GM19328 (cell line): ENCODE measurements at regions not wholly inside any gene's neighbourhood (a gene's known extent, or its start where the extent isn't known, plus 50 kb on each side); places are given as distances from the start of the nearest gene placed in this dataset.
"Not testable (repeated sequence)": the region's sequence is repeated elsewhere in the genome, so short reads cannot be mapped to it uniquely, and the experiment has no call there.

ENCODE experiments used
- ATAC-seq: cut with Tn5 transposase; IDR thresholded peaks from one replicate; pipeline ENCODE4 v1.9.1; 2021; ENCODE audit warnings: mild to moderate bottlenecking, moderate library complexity; ENCODE audit not compliant: unreplicated experiment

DNA sequence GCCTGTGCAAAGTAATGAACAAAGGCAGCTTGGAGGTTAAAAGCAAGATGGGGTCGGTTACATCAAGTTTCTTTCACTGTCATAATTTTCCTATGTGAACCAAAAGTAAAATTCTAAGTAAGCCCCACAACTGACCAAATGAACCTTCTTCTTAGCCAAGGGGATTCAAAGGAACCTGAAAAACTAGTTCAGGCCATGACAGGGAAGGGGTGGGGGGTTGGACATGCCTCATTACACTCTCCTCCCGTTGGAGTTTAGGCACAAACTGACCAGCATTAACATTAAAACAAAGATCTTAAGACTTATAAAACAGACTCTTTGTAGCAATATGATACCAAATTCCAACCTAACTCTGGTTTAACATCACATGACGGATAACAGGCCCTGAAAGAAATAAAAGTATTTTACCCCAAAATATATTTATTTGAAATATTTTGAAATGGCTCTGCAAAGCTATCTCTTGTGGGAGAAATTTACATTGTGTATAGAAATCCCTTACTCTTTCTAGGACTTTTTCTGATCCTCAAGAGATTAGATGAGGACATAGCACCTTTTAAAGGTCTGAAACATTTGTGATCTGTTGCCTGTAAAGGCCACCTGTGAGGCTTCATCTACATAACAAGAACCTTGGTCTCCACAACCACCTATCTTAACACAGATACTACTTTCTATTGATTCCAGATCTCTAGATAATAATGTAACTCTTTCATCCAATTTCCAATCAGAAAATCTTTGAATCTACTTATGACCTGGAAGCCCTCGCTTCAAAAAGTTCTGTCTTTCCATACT lies 1829.0 kb upstream of the MIR17HG start:
- no peak for ATAC-seq

DNA sequence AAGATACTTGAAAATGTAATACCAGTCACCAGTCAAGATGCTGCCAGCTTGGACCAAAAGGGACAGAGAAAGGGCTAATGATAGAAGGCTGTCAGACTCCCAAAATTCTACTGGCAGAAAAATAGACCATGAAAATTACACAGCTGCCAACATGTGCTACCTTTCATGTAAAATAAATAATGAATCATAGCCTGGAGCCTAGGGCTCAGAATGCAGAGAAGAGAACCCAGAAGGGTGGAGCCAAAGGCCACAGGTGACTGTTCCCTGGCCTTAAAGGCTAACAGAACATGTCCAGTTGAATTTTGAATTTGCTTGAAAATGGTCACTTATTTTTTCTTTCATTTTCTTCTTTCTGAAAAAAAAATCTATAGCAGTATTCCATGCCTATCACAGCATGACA lies 1827.0 kb upstream of the MIR17HG start:
- no peak for ATAC-seq

DNA sequence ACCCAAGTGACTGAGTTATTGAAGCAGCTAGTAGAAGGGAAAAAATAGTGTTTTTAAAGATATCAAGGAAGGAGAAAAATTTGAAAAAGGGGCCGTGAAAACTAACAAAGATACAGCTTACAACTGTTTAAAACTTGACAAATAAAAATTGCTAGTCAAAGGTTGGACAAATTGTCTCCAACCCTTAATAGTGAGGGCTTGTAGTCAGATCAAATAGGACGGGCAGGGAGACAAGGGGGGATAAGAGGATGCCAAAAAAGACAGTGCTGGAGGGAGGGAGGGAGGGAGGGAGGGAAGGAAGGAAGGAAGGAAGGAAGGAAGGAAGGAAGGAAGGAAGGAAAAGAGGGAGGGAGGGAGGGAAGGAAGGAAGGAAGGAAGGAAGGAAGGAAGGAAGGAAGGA lies 1825.8 kb upstream of the MIR17HG start:
- ATAC-seq = not testable (repeated sequence)

- no peak for ATAC-seq
These were observed 1806.1 kb upstream of the MIR17HG start for GRCh38 chr13:89541091-89542030.

DNA sequence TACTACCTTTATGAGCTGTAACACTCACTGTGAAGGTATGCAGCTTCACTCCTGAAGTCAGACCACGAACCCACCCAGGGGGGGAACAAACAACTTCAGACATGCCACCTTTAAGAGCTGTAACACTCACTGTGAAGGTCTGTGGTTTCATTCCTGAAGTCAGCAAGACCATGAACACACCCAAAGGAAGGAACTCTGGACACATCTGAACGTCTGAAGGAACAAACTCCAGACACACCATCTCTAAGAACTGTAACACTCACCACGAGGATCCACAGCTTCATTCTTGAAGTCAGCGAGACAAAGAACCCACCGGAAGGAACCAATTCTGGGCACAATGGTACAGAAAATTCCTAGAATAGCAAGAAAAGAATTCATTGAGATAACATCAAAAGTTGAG lies 1796.5 kb upstream of the MIR17HG start:
- no peak for ATAC-seq

DNA sequence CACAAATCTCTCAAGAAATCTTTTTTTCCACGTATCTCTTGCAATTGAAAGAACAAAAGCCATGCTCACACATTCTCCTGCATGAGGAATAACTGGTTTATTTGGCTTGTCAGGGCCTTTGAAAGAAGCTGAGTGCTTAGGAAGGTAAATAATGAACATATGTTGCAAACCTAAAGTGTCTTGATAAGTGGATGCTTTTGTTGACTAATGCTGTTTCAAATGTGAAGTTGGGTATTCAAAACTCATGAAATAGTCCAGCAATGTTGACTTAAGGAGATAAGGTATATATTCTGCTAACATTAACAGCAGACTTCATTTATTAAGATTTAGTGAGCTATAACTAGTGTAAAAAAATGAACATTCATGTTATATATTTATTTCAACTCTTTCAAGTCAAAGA lies 1792.7 kb upstream of the MIR17HG start:
- no peak for ATAC-seq

DNA sequence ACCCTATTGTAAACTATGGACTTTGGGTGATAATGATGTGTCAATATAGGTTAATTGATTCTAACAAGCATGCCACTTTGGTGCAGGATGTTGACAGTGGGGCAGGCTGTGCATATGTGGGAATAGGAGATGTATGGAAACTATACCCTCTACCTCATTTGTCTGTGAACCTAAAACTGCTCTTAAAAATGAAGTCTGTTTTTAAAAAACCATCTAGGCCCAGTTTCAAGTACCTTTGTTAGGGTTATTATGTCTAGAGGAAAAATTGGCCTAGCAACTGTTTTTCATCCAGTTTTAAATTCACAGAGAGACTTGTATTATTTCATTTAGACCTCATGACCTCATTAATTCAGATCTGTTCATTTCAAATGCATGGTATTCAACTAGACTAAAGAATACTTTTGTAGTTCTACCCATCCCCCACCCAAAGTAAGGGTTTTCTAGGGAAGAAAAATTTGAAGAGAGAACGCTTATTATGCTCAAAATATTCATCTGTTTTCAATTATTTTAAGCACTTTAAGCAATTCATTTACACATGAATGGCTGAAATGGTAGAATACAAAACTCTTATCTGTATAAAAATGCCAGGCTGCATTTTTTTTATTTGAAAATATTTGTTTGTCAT lies 1781.9 kb upstream of the MIR17HG start:
- ATAC-seq = no peak

GRCh38 chr13:89567025-89567424 lies 1780.5 kb upstream of the MIR17HG start:
- no peak for ATAC-seq

- ATAC-seq = no peak
These were observed 1779.2 kb upstream of the MIR17HG start for GRCh38 chr13:89568276-89568675.

DNA sequence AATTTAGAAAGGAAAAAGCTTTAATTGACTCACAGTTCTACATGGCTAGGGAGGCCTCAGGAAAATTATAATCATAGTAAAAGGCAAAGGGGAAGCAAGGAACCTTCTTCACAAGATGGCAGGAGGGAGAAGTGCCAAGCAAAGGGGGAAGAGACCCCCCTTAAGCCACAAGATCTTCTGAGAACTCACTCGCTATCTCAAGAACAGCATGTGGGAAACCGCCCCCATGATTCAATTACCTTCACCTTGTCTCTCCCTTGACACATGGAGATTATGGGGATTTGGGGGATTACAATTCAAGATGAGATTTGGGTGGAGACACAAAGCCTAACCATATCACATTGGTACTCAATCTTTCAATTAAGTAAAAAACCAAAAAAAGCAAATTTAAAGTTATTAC lies 1778.7 kb upstream of the MIR17HG start:
- ATAC-seq = no peak

DNA sequence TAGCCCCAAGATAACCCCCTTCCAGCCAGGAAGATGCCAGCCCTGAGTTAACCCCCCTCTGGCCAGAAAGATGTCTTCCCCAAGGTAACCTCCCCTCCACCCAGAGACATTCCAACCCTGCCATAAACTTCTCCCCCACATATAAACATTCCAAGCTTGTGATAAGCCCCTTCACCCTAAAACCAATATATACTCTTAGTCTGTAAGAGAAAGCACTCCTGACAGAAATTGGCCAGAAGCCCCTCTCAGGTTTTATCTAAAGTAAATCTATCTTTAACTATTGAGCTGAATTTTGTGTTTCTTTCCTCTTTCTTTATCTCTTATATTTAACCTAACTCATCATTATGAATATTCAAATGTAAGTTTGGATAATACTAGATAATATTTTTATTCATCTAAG lies 1775.8 kb upstream of the MIR17HG start:
- no peak for ATAC-seq

- ATAC-seq = no peak
These were observed 1773.4 kb upstream of the MIR17HG start for GRCh38 chr13:89574077-89574476.

DNA sequence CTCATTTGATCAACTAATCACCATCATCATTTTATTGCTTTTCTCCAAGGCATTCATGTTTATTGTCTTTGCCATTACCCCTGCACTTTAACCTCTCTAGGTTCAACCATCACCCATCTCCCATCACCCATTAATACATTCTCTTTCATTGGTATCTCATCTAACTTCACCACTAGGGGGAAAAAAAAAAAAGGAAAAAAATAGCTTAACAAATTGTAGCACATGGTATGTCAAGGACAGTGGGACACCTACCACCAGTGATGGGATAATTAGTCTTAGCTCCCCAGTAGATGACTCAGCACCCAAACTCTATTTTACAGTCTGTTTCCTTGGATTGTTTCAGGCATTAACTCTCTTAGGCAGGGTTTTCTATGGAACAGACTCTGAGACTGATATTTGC lies 1770.2 kb upstream of the MIR17HG start:
- no peak for ATAC-seq

DNA sequence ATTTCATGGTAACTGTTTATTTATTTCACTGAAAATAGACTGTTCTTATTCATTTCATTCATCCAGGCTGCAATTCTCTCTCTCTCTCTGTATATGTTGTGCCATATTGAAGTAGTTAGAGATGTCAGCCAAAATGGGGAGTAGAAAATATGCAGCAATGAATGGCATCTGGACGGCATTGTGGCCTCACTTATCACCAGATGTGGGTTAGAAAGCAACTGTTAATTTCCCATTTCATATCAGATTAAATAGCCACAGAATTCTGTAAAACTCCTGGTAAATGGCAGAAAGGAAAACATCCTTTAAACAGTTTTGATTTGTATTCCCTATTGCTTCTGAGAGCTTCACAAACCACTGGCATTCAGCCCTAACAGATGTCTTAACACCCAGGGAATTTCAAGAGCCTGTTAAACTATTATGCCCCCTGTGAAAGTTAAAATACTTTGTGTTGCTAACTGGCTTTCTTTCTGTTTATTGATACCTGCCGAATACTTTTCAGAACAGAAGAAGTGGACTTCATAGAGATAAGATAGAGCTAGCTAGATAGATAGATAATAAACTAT lies 1763.3 kb upstream of the MIR17HG start:
- no peak for ATAC-seq

GRCh38 chr13:89602655-89603054 lies 1744.8 kb upstream of the MIR17HG start:
- ATAC-seq = no peak

DNA sequence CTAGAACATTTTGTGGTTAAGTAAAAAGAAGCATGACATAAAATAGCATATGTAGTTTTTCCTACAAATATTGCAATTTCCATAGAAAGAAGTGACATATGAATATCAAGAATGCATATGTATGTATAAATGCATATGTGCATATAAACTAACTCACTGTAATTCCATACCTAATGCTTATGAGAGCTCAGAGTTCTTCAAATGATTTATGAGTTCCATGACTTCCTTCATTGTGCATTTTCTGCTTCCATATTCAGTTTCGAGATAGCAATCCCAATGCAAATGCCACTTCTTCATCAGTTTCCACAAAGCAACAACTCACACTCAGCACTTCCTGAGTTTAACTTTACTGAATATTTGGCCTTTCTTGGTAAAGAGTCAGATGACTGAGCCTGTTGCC lies 1744.3 kb upstream of the MIR17HG start:
- no peak for ATAC-seq

- no peak for ATAC-seq
These were observed 1738.2 kb upstream of the MIR17HG start for GRCh38 chr13:89609318-89609717.

DNA sequence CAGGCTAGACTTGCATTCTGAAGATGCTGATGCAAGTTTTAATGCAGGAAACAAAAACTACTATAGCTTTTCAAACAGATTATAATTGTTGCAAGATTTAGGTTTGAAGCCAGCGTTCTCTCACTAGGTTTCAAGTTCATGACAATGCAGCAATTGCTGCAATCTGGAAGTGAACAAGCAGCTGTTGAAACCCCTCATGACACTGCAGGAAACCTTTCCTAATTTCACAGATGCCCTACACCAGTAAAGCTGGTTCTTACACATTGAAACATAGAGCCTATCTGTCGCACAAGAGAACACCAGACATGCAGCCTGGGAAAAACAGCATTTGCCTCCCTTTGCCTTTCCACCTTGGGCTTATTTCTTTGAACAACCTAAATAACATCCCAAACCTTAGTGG lies 1737.2 kb upstream of the MIR17HG start:
- ATAC-seq = no peak

GRCh38 chr13:89610881-89611280 lies 1736.6 kb upstream of the MIR17HG start:
- no peak for ATAC-seq

GRCh38 chr13:89627996-89628395 lies 1719.5 kb upstream of the MIR17HG start:
- ATAC-seq = no peak

DNA sequence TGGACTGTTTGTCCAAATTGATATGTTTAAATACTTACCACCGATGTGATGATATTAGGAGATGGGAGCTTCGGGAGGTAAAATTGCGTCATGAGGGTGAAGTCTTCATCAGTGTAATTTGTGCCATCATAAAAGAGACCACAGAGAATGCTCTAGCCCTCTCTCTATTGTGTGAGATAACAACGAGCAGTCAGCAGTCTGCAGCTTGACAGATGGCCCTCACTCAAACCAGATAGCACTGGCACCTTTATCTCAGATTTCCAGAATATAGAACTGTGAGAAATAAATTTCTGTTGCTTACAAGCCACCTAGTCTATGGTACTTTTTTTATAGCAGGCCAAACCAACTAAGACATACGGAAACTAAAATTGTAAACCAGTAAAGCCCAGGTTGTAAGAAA lies 1718.9 kb upstream of the MIR17HG start:
- no peak for ATAC-seq
